HG02973 (cell line): ENCODE measurements at regions not wholly inside any gene's neighbourhood (a gene's known extent, or its start where the extent isn't known, plus 50 kb on each side); places are given as distances from the start of the nearest gene placed in this dataset.

Experiments used
- ATAC-seq: cut with Tn5 transposase; IDR thresholded peaks from one replicate; pipeline ENCODE4 v1.9.1; 2021; ENCODE audit warnings: moderate library complexity; ENCODE audit not compliant: unreplicated experiment

DNA sequence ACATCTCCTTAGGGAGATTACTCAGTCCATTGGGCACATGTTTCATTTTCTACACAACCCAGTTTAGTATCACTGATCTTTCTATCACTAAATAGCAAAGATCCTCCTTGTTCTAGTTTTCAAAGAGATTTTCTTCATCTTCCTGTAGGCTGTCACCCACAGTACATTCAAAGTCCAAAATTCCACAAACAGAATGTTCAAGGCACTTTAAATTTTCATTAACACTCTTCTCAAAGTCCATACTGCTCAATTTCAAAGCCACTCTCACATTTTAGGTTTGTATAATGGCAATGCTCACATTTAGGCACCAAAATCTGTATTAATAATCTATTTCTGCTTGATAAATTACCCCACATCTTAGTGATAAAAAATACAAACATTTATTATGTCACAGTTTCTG, 152.8 kb downstream of the FSIP2 start:
- no peak for ATAC-seq

GRCh38 chr2:185891804-185892411, 153.3 kb downstream of the FSIP2 start:
- ATAC-seq, result no peak

DNA sequence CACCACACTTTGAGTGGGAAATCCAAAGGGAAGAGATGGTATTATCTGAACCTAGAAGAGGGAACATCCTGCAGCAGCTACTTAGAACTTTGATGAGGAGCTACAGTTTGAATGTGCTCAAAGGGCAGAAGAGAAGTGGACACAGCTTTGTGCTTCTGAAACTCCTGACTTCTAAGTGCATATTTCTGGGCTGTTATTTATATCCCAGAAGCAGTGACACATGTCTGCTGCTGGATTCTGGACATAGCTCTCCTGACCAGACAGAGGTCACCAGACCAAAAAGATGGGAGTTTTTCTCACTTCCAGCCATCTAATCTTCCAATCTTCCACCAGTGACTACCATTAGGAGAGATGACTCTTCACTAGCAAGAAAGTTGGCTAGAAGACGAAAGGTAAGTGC, 153.9 kb downstream of the FSIP2 start:
- ATAC-seq, result no peak

- no peak for ATAC-seq
Measured at GRCh38 chr2:185894223-185894622, 155.6 kb downstream of the FSIP2 start.

DNA sequence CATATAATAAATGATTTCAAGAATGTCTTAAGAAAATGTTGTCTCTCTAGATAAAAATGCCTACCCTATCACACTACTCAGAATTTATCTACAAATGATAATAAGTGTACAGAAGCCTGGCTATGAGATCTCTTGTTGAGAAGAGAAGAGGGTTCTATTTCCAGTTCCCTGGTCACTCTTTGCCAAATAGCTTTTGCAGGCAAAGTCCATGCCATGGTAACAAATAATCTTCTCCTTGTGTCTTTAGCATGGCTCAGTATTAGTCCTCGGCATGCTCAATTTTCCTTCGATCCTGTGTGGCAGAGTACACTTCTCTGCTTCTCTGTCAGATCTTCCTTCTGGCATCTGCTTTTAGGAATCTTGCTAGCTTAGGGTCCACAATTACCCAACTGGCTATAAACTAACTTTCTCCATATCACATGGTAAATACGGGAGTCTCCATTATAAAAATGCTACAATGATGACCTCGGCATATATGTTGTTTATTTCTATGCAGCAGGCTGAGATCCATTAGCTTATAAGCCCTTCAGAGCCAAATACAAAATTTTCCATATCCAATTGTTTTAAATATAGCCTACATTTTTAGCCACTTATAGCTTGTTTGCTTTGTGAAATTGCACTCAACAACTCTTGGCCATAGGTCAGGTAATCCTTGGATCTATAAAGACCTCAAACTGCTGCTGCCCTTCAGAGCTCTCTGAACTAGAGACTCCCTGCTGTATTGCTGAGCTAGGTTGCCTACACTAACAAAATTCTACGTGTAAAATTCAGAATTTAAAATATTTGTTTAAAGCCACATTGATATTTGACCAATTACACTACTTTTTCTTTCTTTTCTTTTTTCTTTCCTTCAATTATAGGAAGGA, 157.5 kb downstream of the FSIP2 start:
- ATAC-seq, result no peak

GRCh38 chr2:185899366-185899765, 160.8 kb downstream of the FSIP2 start:
- ATAC-seq, result no peak

DNA sequence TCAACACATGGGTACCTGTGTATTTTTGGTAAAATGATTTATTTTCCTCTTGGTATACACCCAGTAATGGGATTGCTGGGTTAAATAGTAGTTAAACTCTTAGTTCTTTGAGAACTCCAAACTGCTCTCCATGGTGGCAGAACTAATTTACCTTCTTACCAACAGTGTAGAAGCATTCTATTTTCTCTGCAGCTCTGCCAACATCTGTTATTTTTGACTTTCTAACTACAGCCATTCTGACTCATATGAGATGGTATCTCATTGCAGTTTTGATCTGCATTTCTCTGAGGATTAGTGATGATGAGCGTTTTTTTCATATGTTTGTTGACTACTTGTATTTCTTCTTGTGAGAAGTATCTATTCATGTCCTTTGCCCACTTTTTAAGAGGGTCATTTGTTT, 180.6 kb downstream of the FSIP2 start:
- no peak for ATAC-seq

DNA sequence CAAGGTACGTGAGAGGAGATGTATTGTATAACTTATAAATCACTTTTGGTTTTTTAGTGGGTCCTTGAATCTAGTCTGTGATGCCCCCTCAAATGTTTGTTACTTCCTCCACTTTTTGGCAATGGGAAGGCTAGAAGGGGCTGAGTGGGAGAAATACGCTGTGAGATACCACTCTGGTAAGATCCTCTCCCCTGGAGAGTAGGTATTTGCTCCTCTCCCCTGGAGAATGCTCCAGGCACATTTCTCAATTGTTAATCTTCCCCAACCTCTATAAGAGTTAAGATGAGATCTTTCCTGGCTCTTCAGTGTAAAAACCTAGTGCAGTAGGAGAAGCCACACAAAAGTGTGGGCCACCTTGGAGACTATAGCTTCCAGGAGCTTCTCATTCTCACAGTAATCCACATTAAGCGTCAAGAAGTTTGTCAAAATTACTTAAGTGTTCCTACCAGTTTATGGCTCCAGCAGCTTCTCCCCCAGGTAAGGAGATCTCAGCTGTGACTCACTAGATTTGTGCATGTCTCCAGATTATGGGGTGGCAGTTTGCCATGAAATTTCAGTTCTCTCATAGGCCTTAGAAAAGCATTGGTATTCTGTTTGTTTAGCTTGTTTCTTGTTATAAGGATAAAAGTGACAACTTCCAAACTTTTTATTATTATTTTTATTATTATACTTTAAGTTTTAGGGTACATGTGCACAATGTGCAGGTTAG, 182.6 kb downstream of the FSIP2 start:
- no peak for ATAC-seq

- ATAC-seq, result no peak
Measured at GRCh38 chr2:185934232-185934631, 195.6 kb downstream of the FSIP2 start.

- no peak for ATAC-seq
Measured at GRCh38 chr2:185939858-185940257, 201.3 kb downstream of the FSIP2 start.

DNA sequence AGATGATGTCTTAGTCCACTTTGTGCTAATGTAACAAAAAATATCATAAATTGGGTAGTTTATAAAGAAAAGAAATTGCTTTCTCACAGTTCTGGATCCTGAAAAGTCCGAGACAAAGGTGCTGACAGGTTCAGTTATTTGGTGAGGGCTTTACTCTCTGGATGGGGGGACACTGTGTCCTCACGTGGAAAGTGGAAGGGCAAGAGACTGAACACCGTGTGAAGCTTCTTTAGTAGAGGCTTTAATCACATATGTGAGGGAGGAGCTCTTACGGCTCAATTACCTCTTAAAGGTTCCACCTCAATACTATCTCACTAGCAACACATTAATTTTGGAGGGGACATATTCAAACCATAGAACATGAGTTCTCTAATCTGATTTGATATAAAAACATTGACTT, 204.3 kb downstream of the FSIP2 start:
- ATAC-seq, result no peak

DNA sequence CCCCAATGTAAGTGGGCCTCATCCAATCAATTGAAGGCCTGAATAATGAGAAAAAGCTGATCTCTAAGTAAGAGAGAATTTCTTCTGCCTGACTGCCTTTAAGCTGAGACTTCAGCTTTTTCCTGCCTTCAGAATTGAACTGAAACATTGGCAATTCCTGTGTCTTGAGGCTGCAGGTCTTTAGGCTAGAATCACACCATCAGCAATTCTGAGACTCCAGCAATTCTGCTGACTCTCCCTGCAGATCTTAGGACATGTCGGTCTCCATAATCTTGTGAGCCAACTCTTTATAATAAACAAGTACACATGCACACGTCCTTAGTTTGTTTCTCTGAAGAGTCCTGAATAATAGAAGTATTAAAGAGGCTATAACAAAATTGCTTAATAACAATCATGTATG, 209.1 kb downstream of the FSIP2 start:
- ATAC-seq, result no peak

GRCh38 chr2:185952100-185952499, 213.5 kb downstream of the FSIP2 start:
- no peak for ATAC-seq

DNA sequence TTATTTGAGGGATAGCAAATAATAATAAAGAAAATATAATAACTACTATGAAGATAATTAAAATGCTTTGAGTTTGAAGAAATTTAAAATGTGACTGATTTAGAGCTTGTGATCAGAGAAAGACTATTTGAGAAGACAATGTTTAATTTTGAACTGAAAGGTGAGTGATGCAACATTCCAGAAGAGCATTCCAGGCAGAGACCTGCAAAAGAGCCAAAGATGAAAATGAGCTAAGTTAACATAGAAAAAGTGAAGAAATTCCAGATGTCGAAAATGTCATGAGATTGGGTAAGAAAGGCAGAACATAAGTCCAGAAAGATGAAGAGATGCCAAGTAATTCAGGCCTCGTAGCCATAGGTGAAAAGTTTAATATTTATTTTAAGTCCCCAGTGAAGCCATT, 215.8 kb downstream of the FSIP2 start:
- ATAC-seq, result no peak

DNA sequence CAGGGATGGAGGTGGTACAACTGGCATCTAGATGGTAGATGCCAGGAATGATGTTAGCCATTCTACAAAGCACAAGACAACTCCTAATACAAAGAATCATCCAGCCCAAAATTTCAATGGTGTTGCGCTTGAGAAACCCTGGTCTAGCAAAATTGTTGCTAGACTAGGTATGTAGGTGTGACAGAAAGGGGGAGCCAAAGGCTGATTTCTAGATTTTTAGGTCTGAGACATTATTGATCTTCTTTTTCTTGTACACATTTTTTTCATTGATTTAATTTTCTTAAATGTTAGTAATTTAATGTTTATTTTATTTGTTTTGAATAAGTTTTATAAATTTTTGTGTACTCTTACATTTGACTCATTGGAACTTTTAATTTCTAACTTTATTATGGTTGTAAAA, 216.4 kb downstream of the FSIP2 start:
- no peak for ATAC-seq

DNA sequence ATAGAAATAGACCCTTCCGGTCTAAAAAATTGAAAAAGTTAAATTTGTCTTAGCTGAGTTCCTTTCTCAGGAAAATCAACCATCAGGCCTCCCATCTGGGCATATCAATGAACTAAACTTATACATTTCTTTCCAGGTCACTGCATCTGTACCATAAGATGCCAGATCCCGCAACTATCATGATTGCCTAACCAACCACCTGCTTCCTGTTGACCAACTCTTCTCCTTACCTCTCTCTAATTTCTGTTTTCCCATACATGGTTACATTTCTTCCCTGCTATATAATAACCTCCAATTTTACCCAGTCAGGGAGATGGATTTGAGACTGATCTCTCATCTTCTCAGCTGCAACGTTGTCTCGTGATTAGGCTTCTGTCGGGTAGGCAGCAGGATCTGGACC, 228.7 kb downstream of the FSIP2 start:
- no peak for ATAC-seq

DNA sequence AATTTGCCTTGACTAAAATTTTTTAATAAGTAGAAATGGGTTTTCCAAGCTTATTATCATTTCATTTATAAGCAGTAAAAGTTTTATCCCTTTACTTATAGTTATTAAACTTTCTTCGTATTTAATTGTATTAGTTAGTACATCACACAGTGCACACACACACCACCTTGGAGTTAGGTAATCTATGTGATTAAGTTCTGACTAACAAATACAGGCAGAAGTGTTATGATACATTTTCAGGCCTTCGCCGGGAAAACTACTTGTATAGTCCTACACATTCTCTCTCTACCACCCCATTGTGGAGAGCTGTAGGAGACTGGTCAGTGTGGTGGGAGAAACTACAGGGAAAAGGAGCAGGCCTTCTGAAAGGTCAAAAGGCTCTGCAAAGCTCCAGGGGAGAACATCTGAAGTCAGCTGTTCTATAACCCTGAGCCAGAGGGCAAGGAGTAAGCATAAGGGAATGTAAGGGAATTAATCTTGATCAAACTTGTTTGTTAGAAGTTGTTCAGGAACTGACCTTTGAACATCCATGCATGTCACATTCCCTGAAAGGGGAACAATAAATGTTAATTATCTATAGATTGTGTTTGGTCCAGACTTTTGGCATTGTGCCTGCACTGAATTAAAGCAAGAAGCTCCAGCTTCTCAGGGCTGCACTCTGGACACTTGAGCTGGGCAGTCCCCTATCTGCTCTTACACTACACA, 231.7 kb downstream of the FSIP2 start:
- ATAC-seq, result no peak

DNA sequence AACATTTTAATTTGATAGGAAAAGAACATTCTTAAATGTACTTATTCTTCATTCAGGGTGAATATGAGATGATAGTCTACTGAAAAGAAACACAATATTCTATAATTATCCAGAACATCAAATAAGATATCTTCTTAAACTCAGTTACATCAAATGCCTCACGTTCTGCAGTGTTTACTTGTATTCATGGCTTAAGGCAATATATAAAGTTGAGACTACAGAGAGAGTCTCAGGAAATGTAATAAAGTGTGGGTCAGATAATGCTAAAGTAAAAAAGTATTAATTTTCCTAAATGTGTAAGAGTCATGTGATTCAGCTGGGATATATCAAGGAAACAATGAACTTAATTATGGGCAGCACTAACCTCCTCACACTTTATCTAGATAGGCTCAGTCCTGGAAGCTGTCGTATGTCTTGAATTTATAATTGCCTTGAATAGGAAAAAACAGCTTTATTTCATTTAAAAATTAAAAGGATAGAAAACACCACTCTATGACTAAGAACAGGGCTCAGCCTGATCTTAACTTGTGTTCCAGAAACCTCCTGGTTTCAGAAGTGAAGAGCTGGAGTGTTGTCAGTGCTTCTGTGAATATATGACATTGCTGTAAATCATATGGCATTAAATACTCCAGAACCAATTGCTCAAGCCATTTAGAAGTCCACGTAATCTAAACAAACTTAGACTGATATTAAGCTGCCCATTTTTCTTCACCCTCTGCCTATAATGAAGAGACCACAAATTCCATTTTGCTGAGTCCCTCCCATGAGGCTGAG, 240.2 kb downstream of the FSIP2 start:
- no peak for ATAC-seq

DNA sequence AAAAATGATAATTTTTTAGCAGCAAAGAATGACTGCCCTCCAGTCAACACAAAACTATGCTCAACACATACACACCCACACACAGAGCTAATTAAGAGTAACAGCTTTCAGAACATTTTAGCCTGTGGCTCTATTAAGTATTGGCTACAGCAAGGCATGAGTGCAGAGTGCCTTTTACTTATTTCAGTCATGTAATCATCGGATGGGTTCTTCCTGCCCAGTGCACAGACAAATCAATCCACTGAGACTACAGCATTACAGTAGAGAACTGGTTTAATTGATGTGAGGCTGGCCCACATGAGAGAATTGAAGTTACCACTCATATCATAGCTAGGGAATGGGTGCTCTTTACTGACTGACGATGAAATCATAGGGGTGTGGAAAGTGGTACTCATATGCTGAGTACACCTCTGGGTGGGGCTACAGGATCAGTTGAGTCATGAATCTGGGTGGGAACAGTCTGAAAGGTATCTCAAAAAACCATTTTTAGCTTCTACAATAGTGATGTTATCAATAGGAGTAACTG, 241.0 kb downstream of the FSIP2 start:
- no peak for ATAC-seq

DNA sequence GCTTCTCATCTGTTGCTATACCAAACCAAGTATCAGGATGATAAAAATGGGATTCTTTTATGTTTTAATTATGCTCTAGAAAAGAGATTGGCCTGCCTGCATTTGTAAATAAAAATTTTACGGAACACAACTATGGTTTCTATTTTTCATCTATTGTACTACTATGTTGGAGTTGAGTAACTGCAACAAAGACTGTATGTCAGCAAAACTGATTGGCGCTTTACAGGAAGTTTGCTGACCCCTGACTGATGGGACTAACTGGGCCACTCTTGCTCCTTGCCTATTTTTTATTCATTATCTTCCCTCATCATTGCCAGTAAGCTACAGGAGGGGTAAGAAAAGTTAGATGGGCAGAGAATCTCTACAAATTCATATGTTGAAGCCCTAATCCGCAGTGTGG, 242.3 kb downstream of the FSIP2 start:
- no peak for ATAC-seq
